ENCODE measurements at regions not wholly inside any gene's neighbourhood (a gene's known extent, or its start where the extent isn't known, plus 50 kb on each side); places are given as distances from the start of the nearest gene placed in this dataset.
A peak's percentile ranks its signal among the peaks of the same experiment; 100 is the strongest.

GRCh38 chr2:146041274-146041910 is 1521.5 kb upstream of the ZEB2 start:
- Histone ChIP-seq H3K36me3 (ENCODE audit: control insufficient read depth in 2 of 2, insufficient read depth in 1 of 2, low read length in 2 of 2) (no peaks in the 10 kb centered on the region), H3K27ac (ENCODE audit: extremely low read depth, low read depth, low read length) (no peak overlapping the region)
- CTCF ChIA-PET, result no interaction called here
- TF ChIP-seq ZNF501 (tag by site-specific recombination; IDR thresholded peaks at IDR 0.05) (no peak), FEZF1 (tag by site-specific recombination; IDR thresholded peaks at IDR 0.05) (peak; percentile 77), ZNF610 (tag by site-specific recombination; IDR thresholded peaks at IDR 0.05; ENCODE audit: borderline replicate concordance) (no peak), ZBTB48 (tag by site-specific recombination; IDR thresholded peaks at IDR 0.05) (no peak), ZNF530 (tag by site-specific recombination; IDR thresholded peaks at IDR 0.05; ENCODE audit: low read depth) (no peak), MEIS1 (CRISPR knock-in tag; IDR thresholded peaks at IDR 0.05; ENCODE audit: borderline replicate concordance) (no peak), ZBTB21 (tag by site-specific recombination; IDR thresholded peaks at IDR 0.05) (no peak), ZNF248 (tag by site-specific recombination; IDR thresholded peaks at IDR 0.05) (no peak), PRDM1 (tag by site-specific recombination; IDR thresholded peaks at IDR 0.05) (no peak), ZBTB8A (tag by site-specific recombination; IDR thresholded peaks at IDR 0.05) (no peak), SETDB1 (IDR thresholded peaks at IDR 0.05; ENCODE audit: insufficient read length, low read length) (no peak), ZNF146 (tag by site-specific recombination; IDR thresholded peaks at IDR 0.05) (no peak), GFI1B (tag by site-specific recombination; IDR thresholded peaks at IDR 0.05) (no peak), ZNF211 (tag by site-specific recombination; IDR thresholded peaks at IDR 0.05; ENCODE audit: low read depth) (no peak), ZNF670 (tag by site-specific recombination; IDR thresholded peaks at IDR 0.05; ENCODE audit: low read depth) (no peak), ZNF174 (tag by site-specific recombination; IDR thresholded peaks at IDR 0.05) (no peak), ZNF660 (tag by site-specific recombination; IDR thresholded peaks at IDR 0.05) (no peak), ZNF639 (tag by site-specific recombination; IDR thresholded peaks at IDR 0.05) (no peak), ZNF560 (tag by site-specific recombination; IDR thresholded peaks at IDR 0.05; ENCODE audit: borderline replicate concordance) (no peak), ZIC2 (tag by site-specific recombination; IDR thresholded peaks at IDR 0.05) (peak; percentile 22; the same call in 1 of the 2 replicates), REST (tag by site-specific recombination; IDR thresholded peaks at IDR 0.05) (no peak), ZNF701 (tag by site-specific recombination; IDR thresholded peaks at IDR 0.05) (no peak), KLF8 (tag by site-specific recombination; IDR thresholded peaks at IDR 0.05) (no peak), GLIS1 (tag by site-specific recombination; IDR thresholded peaks at IDR 0.05) (peak; percentile 40)
- TF ChIP-seq, protein P1, sequence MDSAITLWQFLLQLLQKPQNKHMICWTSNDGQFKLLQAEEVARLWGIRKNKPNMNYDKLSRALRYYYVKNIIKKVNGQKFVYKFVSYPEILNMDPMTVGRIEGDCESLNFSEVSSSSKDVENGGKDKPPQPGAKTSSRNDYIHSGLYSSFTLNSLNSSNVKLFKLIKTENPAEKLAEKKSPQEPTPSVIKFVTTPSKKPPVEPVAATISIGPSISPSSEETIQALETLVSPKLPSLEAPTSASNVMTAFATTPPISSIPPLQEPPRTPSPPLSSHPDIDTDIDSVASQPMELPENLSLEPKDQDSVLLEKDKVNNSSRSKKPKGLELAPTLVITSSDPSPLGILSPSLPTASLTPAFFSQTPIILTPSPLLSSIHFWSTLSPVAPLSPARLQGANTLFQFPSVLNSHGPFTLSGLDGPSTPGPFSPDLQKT (IDR thresholded peaks at IDR 0.05; ENCODE audit: borderline replicate concordance, low read depth, low read length), result no peak
- TF ChIP-seq, protein P2, sequence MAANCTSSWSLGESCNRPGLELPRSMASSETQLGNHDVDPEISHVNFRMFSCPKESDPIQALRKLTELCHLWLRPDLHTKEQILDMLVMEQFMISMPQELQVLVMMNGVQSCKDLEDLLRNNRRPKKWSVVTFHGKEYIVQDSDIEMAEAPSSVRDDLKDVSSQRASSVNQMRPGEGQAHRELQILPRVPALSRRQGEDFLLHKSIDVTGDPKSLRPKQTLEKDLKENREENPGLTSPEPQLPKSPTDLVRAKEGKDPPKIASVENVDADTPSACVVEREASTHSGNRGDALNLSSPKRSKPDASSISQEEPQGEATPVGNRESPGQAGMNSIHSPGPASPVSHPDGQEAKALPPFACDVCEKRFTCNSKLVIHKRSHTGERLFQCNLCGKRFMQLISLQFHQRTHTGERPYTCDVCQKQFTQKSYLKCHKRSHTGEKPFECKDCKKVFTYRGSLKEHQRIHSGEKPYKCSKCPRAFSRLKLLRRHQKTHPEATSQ (tag by site-specific recombination; IDR thresholded peaks at IDR 0.05), result no peak
- TF ChIP-seq, protein P3, sequence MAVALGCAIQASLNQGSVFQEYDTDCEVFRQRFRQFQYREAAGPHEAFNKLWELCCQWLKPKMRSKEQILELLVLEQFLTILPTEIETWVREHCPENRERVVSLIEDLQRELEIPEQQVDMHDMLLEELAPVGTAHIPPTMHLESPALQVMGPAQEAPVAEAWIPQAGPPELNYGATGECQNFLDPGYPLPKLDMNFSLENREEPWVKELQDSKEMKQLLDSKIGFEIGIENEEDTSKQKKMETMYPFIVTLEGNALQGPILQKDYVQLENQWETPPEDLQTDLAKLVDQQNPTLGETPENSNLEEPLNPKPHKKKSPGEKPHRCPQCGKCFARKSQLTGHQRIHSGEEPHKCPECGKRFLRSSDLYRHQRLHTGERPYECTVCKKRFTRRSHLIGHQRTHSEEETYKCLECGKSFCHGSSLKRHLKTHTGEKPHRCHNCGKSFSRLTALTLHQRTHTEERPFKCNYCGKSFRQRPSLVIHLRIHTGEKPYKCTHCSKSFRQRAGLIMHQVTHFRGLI (tag by site-specific recombination; IDR thresholded peaks at IDR 0.05), result no peak
- TF ChIP-seq, protein P4, sequence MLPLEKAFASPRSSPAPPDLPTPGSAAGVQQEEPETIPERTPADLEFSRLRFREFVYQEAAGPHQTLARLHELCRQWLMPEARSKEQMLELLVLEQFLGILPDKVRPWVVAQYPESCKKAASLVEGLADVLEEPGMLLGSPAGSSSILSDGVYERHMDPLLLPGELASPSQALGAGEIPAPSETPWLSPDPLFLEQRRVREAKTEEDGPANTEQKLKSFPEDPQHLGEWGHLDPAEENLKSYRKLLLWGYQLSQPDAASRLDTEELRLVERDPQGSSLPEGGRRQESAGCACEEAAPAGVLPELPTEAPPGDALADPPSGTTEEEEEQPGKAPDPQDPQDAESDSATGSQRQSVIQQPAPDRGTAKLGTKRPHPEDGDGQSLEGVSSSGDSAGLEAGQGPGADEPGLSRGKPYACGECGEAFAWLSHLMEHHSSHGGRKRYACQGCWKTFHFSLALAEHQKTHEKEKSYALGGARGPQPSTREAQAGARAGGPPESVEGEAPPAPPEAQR (tag by site-specific recombination; IDR thresholded peaks at IDR 0.05), result no peak

More at GRCh38 chr2:146041274-146041910, 1521.5 kb upstream of the ZEB2 start:
- Histone ChIP-seq H3K4me1 (ENCODE audit: control insufficient read depth, insufficient read depth, low read length) (no peaks in the 10 kb centered on the region), H3K4me3 (ENCODE audit: low read depth, low read length) (no peak overlapping the region), H3K9me3 (ENCODE audit: control insufficient read depth, insufficient read depth, low read depth, low read length) (no peaks in the 10 kb centered on the region)
- POLR2A ChIA-PET, result no interaction called here

All from HEK293 (cell line).